ENCODE measurements at regions not wholly inside any gene's neighbourhood (a gene's known extent, or its start where the extent isn't known, plus 50 kb on each side); places are given as distances from the start of the nearest gene placed in this dataset.

GRCh38 chr16:5455110-5455509 lies 357.5 kb upstream of the EEF2KMT start:
- no peaks in the 10 kb centered on the region for H3K79me2 ChIP-seq (ENCODE audit: control insufficient read depth, insufficient read depth, low read length)
- DNase-seq (ENCODE audit: low read depth, low spot score) (no peak), FAIRE-seq (no peak)
- H3K9me1 ChIP-seq (ENCODE audit: control insufficient read depth, extremely low read depth, insufficient read depth, low read length) = no peaks in the 10 kb centered on the region
- H3K36me3 ChIP-seq (ENCODE audit: control insufficient read depth in 2 of 2, extremely low read depth in 1 of 2, insufficient read depth in 2 of 2, low read length in 2 of 2) = no peaks in the 10 kb centered on the region
- no peak overlapping the region for H2AFZ ChIP-seq (ENCODE audit: control insufficient read depth, low read length)
- no peak overlapping the region for H3K9ac ChIP-seq (ENCODE audit: control insufficient read depth, extremely low read depth, insufficient read depth, low read length)
- no peaks in the 10 kb centered on the region for H3K4me1 ChIP-seq (ENCODE audit: control insufficient read depth, extremely low read depth, insufficient read depth, low read length)
- H3K9me3 ChIP-seq (ENCODE audit: control insufficient read depth, low read depth, low read length) = no peaks in the 10 kb centered on the region
- no peak overlapping the region for H3K4me3 ChIP-seq (ENCODE audit: control insufficient read depth in 2 of 3, extremely low read depth in 1 of 3, insufficient read depth in 2 of 3, low read depth in 1 of 3, low read length in 3 of 3)
- dilution Hi-C loops (cut with MboI; ENCODE audit: extremely low pct_ligation_motif_present, low sequenced_read_pairs) = no loop called here
- no peaks in the 10 kb centered on the region for H3K27me3 ChIP-seq (ENCODE audit: control insufficient read depth, extremely low read depth, insufficient read depth, low read length)
- no peak overlapping the region for H3K4me2 ChIP-seq (ENCODE audit: control insufficient read depth, extremely low read depth, insufficient read depth, low read depth, low read length)
- H4K20me1 ChIP-seq (ENCODE audit: control insufficient read depth, extremely low read depth, insufficient read depth, low read length) = no peaks in the 10 kb centered on the region
- TF ChIP-seq CTCF (optimal IDR thresholded peaks at IDR 0.05 in 1 of 3, IDR thresholded peaks at IDR 0.05 in 1 of 3, conservative IDR thresholded peaks at IDR 0.05 in 1 of 3; ENCODE audit: extremely low read depth in 1 of 3, insufficient read depth in 2 of 3, low read length in 3 of 3) = no peak
- no peak for TF ChIP-seq EZH2 (IDR thresholded peaks at IDR 0.05; ENCODE audit: low read length)
- no peak overlapping the region for H3K27ac ChIP-seq (ENCODE audit: control insufficient read depth, insufficient read depth, low read length)

- no peaks in the 10 kb centered on the region for H3K9me3 ChIP-seq (ENCODE audit: control insufficient read depth, low read depth, low read length)
- no peak overlapping the region for H3K9ac ChIP-seq (ENCODE audit: control insufficient read depth, extremely low read depth, insufficient read depth, low read length)
- H3K4me1 ChIP-seq (ENCODE audit: control insufficient read depth, extremely low read depth, insufficient read depth, low read length) = no peaks in the 10 kb centered on the region
- no peak for TF ChIP-seq EZH2 (IDR thresholded peaks at IDR 0.05; ENCODE audit: low read length)
- no peak for TF ChIP-seq CTCF (optimal IDR thresholded peaks at IDR 0.05 in 1 of 3, IDR thresholded peaks at IDR 0.05 in 1 of 3, conservative IDR thresholded peaks at IDR 0.05 in 1 of 3; ENCODE audit: extremely low read depth in 1 of 3, insufficient read depth in 2 of 3, low read length in 3 of 3)
- dilution Hi-C loops (cut with MboI; ENCODE audit: extremely low pct_ligation_motif_present, low sequenced_read_pairs) = no loop called here
- no peak for DNase-seq (ENCODE audit: low read depth, low spot score)
- H4K20me1 ChIP-seq (ENCODE audit: control insufficient read depth, extremely low read depth, insufficient read depth, low read length) = no peaks in the 10 kb centered on the region
- no peak overlapping the region for H2AFZ ChIP-seq (ENCODE audit: control insufficient read depth, low read length)
- no peak overlapping the region for H3K4me2 ChIP-seq (ENCODE audit: control insufficient read depth, extremely low read depth, insufficient read depth, low read depth, low read length)
- H3K79me2 ChIP-seq (ENCODE audit: control insufficient read depth, insufficient read depth, low read length) = no peaks in the 10 kb centered on the region
- no peaks in the 10 kb centered on the region for H3K36me3 ChIP-seq (ENCODE audit: control insufficient read depth in 2 of 2, extremely low read depth in 1 of 2, insufficient read depth in 2 of 2, low read length in 2 of 2)
- no peaks in the 10 kb centered on the region for H3K9me1 ChIP-seq (ENCODE audit: control insufficient read depth, extremely low read depth, insufficient read depth, low read length)
- no peak overlapping the region for H3K27ac ChIP-seq (ENCODE audit: control insufficient read depth, insufficient read depth, low read length)
- no peak for FAIRE-seq
- H3K27me3 ChIP-seq (ENCODE audit: control insufficient read depth, extremely low read depth, insufficient read depth, low read length) = no peaks in the 10 kb centered on the region
- no peak overlapping the region for H3K4me3 ChIP-seq (ENCODE audit: control insufficient read depth in 2 of 3, extremely low read depth in 1 of 3, insufficient read depth in 2 of 3, low read depth in 1 of 3, low read length in 3 of 3)
Measured at GRCh38 chr16:5454349-5454748, 356.8 kb upstream of the EEF2KMT start.

Data from keratinocyte (primary cell).